CD4-positive, CD25-positive, alpha-beta regulatory T cell (primary cell): ENCODE measurements at regions not wholly inside any gene's neighbourhood (a gene's known extent, or its start where the extent isn't known, plus 50 kb on each side); places are given as distances from the start of the nearest gene placed in this dataset.

ENCODE experiments used
- ATAC-seq, 2 donors: fragments of 150-1000 bp; cut with Tn5 transposase; one replicate each; pipeline ENCODE4 v1.10.0; 2021; ENCODE audit warnings: low read depth in 2 of 2, moderate number of reproducible peaks in 2 of 2, moderate library complexity in 1 of 2
- DNase-seq, 3 donors: peaks; one replicate each; pipeline versions ENCODE4 v3.0.0 to v3.0.0-alpha.2; 2012 to 2022; ENCODE audit warnings: mixed read lengths in 1 of 3
- H3K27ac ChIP-seq: one replicate; pipeline ENCODE4 v1.7.0; 2013; ENCODE audit warnings: mild to moderate bottlenecking, low read length; ENCODE audit not compliant: insufficient read depth, poor library complexity, severe bottlenecking
- H3K27me3 ChIP-seq: one replicate; pipeline ENCODE4 v1.7.0; 2013; ENCODE audit warnings: low read length; ENCODE audit not compliant: control insufficient read depth, insufficient read depth
- H3K36me3 ChIP-seq: one replicate; pipeline ENCODE4 v1.7.0; 2013; ENCODE audit warnings: mild to moderate bottlenecking, low read length, moderate library complexity; ENCODE audit not compliant: control insufficient read depth, insufficient read depth
- H3K4me1 ChIP-seq: 2 replicates; pipeline ENCODE4 v1.7.0; 2013; ENCODE audit warnings: mild to moderate bottlenecking, low read length; ENCODE audit not compliant: insufficient read depth, control insufficient read depth, poor library complexity, severe bottlenecking
- H3K4me3 ChIP-seq: one replicate; pipeline ENCODE4 v1.7.0; 2013; ENCODE audit warnings: low read depth, mild to moderate bottlenecking, low read length, moderate library complexity
- H3K9me3 ChIP-seq, 2 experiments: 1 replicate in 1 of 2; 2 replicates in 1 of 2; pipeline ENCODE4 v1.7.0; 2013; ENCODE audit warnings: low read length in 2 of 2, mild to moderate bottlenecking in 1 of 2, moderate library complexity in 1 of 2; ENCODE audit not compliant: control insufficient read depth in 2 of 2
- H3K27ac Mint-ChIP-seq, 3 donors: one replicate each; pipeline ENCODE4 v1.8.0; 2020 to 2022; ENCODE audit warnings: mild to moderate bottlenecking in 3 of 3, mixed read lengths in 3 of 3, moderate library complexity in 2 of 3
- H3K27me3 Mint-ChIP-seq: one replicate; pipeline ENCODE4 v1.8.0; 2022; ENCODE audit warnings: mild to moderate bottlenecking, mixed read lengths
- H3K36me3 Mint-ChIP-seq: one replicate; pipeline ENCODE4 v1.8.0; 2020; ENCODE audit warnings: mixed read lengths
- H3K4me1 Mint-ChIP-seq, 4 donors: one replicate each; pipeline ENCODE4 v1.8.0; 2020 to 2022; ENCODE audit warnings: mixed read lengths in 4 of 4, mild to moderate bottlenecking in 1 of 4
- H3K4me3 Mint-ChIP-seq, 4 donors: one replicate each; pipeline ENCODE4 v1.8.0; 2020 to 2022; ENCODE audit warnings: mild to moderate bottlenecking in 4 of 4, mixed read lengths in 4 of 4, moderate library complexity in 3 of 4
- H3K9me3 Mint-ChIP-seq, 7 donors: one replicate each; pipeline ENCODE4 v1.8.0; 2020 to 2022; ENCODE audit warnings: mixed read lengths in 7 of 7, mild to moderate bottlenecking in 3 of 7, moderate library complexity in 2 of 7

DNA sequence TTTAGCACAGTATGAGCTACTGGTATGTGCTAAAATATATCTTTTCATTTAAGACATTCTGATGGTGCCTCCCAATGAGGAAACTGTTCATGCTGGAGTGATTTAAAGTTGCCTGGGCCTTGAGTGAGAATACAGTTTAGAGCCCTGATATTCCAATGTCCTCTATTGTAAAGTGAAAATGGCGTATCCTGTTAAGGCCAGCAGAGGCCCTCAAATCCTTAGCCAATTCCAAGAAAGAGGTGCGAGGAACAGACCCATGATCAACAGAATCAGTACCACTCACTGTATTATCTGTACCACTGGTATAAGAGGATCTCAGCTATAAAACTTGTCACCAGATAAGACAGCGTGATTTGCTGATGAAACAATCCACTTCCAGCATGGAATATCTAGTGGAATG is 273.1 kb upstream of the SLITRK5 start:
- ATAC-seq = no peak
- H3K27me3 ChIP-seq = no peaks in the 10 kb centered on the region
- no peaks in the 10 kb centered on the region for H3K36me3 ChIP-seq
- no peak overlapping the region for H3K4me3 ChIP-seq
- H3K27ac ChIP-seq = no peak overlapping the region
- no peak overlapping the region for H3K27ac Mint-ChIP-seq
- no peaks in the 10 kb centered on the region for H3K4me1 ChIP-seq
- no peak overlapping the region for H3K4me3 Mint-ChIP-seq
- H3K36me3 Mint-ChIP-seq = no peaks in the 10 kb centered on the region
- H3K9me3 ChIP-seq = peaks cover 6 to 21% of the 10 kb centered on the region in 2 experiments
- no peak for DNase-seq
- H3K4me1 Mint-ChIP-seq = no peaks in the 10 kb centered on the region
- peaks cover 0 to 15% (median 6%) of the 10 kb centered on the region in 7 donors for H3K9me3 Mint-ChIP-seq
- peaks cover under 1% of the 10 kb centered on the region for H3K27me3 Mint-ChIP-seq

DNA sequence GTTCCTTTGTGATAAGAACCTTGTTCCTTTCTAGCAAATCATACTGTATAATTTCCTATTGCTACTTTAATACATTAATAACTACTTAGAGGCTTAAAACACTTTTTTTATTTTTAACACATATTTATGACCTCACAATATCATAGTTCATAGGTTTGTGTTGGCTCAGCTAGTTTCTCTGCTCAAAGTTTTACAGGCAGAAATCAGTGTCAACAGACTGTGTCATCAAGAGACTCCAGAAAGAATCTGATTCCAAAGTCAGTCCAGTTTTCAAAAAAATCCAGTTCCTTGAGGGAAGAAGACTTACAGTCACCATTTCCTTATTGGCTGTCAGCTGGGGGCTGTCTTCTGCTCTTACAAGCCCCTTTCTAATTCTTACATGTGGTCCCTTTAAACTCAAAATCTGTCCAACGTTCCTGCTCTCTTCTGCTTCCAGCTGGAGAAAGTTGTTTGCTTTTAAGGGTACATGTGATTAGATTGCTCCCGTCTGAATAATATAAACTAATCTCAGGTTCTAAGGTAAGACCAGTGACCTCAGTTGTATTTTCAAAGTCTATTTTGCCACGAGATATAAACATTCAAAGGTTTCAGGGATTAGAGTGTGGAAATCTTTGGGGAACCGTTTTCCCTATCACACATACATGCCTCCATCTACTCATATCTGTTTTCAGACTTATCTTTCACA is 267.3 kb upstream of the SLITRK5 start:
- Mint-ChIP-seq H3K4me1 (no peaks in the 10 kb centered on the region), H3K36me3 (no peaks in the 10 kb centered on the region), H3K4me3 (no peak overlapping the region), H3K27me3 (no peaks in the 10 kb centered on the region), H3K9me3 (peaks cover 2 to 19% (median 11%) of the 10 kb centered on the region in 7 donors), H3K27ac (no peak overlapping the region)
- no peaks in the 10 kb centered on the region for H3K36me3 ChIP-seq
- no peak overlapping the region for H3K4me3 ChIP-seq
- no peak overlapping the region for H3K27ac ChIP-seq
- H3K9me3 ChIP-seq = peaks cover 8 to 11% of the 10 kb centered on the region in 2 experiments
- DNase-seq (no peak), ATAC-seq (no peak)
- H3K4me1 ChIP-seq = no peaks in the 10 kb centered on the region
- no peaks in the 10 kb centered on the region for H3K27me3 ChIP-seq

DNA sequence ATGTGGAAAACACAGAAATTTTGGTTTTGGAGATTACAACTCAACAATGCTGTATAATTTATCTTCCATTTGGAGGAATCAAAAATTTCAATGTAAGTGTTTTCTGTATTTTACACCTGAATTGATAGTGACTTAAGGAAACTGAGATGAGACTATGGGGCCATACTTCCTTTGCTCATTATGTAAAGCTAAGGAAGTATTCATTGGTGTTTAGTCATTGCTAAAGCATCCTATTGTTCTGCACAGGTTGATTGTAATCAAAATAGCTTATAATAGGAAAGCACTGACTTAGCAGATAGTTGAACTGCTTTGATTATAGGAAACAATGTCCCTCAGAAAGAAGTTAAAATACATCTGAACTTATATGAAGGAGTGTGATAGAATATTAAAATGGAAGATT is 244.4 kb upstream of the SLITRK5 start:
- H3K4me3 Mint-ChIP-seq = no peak overlapping the region
- H3K27me3 ChIP-seq = no peaks in the 10 kb centered on the region
- no peaks in the 10 kb centered on the region for H3K4me1 Mint-ChIP-seq

DNA sequence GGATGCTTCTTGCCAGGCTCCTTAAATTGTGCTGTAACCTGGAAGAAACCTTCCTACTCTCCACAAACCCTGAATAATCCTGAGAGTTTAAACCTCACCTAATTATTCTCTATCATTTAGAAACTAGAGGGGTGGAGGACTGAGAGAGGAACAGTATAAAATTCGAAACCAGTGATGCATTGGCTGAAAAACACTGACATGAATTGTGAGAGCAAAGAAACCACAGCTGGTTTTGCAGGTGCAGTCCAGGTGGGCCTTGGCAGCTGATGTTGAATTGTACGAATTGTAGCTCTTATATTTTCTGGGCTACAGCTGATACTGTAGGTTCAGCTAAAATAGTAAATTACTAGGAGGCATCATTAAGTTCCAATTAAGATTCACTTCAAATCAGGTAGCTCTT is 227.0 kb upstream of the SLITRK5 start:
- Mint-ChIP-seq H3K27ac (no peak overlapping the region), H3K4me1 (no peaks in the 10 kb centered on the region), H3K27me3 (no peaks in the 10 kb centered on the region), H3K36me3 (no peaks in the 10 kb centered on the region), H3K9me3 (peaks cover 0 to 14% (median 5%) of the 10 kb centered on the region in 7 donors), H3K4me3 (no peak overlapping the region)
- Histone ChIP-seq H3K27ac (no peak overlapping the region), H3K4me3 (no peak overlapping the region), H3K27me3 (no peaks in the 10 kb centered on the region), H3K4me1 (no peaks in the 10 kb centered on the region), H3K36me3 (no peaks in the 10 kb centered on the region), H3K9me3 (no peaks in the 10 kb centered on the region)
- DNase-seq = no peak
- no peak for ATAC-seq

More for the DNA sequence above, 244.4 kb upstream of the SLITRK5 start:
- no peaks in the 10 kb centered on the region for H3K27me3 Mint-ChIP-seq
- Histone ChIP-seq H3K36me3 (no peaks in the 10 kb centered on the region), H3K4me3 (no peak overlapping the region), H3K9me3 (peaks cover 0 to 4% of the 10 kb centered on the region in 2 experiments), H3K4me1 (no peaks in the 10 kb centered on the region), H3K27ac (no peak overlapping the region)
- H3K36me3 Mint-ChIP-seq = no peaks in the 10 kb centered on the region
- H3K27ac Mint-ChIP-seq = no peak overlapping the region
- H3K9me3 Mint-ChIP-seq = peaks cover 0 to 11% (median 7%) of the 10 kb centered on the region in 7 donors
- ATAC-seq (no peak), DNase-seq (no peak)

DNA sequence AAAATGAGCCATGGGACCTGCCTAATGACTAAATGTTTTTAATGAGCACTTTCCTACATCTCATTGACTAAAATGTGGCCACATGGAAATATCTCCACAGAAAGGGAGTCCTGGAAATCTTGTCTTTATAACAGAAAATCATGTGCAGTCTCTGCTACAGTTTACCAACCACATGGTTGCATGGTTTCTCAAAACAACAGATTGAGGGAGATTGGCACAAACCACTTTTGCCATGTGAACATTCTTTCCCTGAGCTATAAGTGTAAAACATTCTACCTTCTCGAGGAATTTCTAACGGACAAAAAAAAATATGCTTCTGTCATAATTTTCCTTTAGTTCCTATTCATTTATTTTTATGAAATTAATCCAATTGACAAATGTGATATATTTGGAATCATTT is 218.9 kb upstream of the SLITRK5 start:
- no peak for DNase-seq
- Mint-ChIP-seq H3K4me1 (no peaks in the 10 kb centered on the region), H3K4me3 (no peak overlapping the region)

DNA sequence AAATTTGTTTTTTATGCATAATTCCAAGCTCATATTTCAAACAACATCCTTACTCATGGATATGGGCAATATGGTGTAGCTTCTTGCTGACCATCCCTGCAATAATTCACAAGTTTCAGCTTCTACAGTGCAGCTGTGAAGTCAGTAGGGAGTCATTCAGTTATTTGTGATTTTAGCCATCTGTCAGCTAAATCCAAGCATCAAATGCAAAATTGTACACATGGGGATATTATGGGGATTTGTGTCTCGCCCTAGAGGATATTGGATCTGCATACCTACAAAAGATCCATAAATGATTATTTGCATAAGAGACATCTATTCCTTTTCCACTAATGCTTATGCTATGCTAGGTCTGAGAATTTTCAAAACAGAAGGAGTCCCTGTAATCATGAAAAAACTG is 217.9 kb upstream of the SLITRK5 start:
- peaks cover 0 to 5% of the 10 kb centered on the region in 2 experiments for H3K9me3 ChIP-seq
- no peaks in the 10 kb centered on the region for H3K4me1 Mint-ChIP-seq
- H3K4me1 ChIP-seq = no peaks in the 10 kb centered on the region
- H3K9me3 Mint-ChIP-seq = peaks cover 1 to 19% (median 5%) of the 10 kb centered on the region in 7 donors
- no peak for ATAC-seq
- DNase-seq = no peak
- H3K4me3 Mint-ChIP-seq = no peak overlapping the region
- H3K36me3 ChIP-seq = no peaks in the 10 kb centered on the region
- H3K4me3 ChIP-seq = no peak overlapping the region
- H3K27ac ChIP-seq = no peak overlapping the region
- no peak overlapping the region for H3K27ac Mint-ChIP-seq
- H3K36me3 Mint-ChIP-seq = no peaks in the 10 kb centered on the region
- H3K27me3 Mint-ChIP-seq = no peaks in the 10 kb centered on the region
- no peaks in the 10 kb centered on the region for H3K27me3 ChIP-seq

More for the DNA sequence above, 218.9 kb upstream of the SLITRK5 start:
- Histone ChIP-seq H3K4me1 (no peaks in the 10 kb centered on the region), H3K9me3 (no peaks in the 10 kb centered on the region), H3K36me3 (no peaks in the 10 kb centered on the region), H3K27ac (no peak overlapping the region), H3K4me3 (no peak overlapping the region), H3K27me3 (no peaks in the 10 kb centered on the region)
- Mint-ChIP-seq H3K9me3 (peaks cover under 1 to 24% (median 5%) of the 10 kb centered on the region in 7 donors), H3K27me3 (no peaks in the 10 kb centered on the region), H3K36me3 (no peaks in the 10 kb centered on the region), H3K27ac (no peak overlapping the region)
- ATAC-seq = no peak

DNA sequence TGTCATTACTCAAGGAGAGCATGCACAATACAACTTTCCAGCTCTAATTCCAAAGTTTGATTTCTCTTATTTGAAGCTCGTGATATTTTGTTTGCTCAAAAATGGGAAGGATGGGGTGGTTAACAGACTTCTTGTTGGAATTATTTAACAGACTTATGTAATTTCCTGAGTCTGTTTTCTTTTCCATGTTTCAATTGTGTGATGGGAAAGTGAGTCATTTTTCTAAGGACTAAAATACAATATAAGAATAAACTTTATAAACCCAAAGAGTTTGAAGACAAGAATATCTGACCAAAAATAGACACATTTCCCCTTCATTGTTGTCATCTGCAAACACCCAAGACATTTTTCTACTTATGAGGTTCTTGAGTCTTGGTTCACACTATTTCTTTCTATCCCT is 211.8 kb upstream of the SLITRK5 start:
- H3K4me1 Mint-ChIP-seq = no peaks in the 10 kb centered on the region
- no peak for DNase-seq
- no peaks in the 10 kb centered on the region for H3K27me3 Mint-ChIP-seq
- H3K9me3 Mint-ChIP-seq = peaks cover 0 to 18% (median 7%) of the 10 kb centered on the region in 7 donors
- Histone ChIP-seq H3K4me1 (no peaks in the 10 kb centered on the region), H3K36me3 (no peaks in the 10 kb centered on the region), H3K9me3 (peaks cover 0 to 5% of the 10 kb centered on the region in 2 experiments), H3K4me3 (no peak overlapping the region), H3K27me3 (no peaks in the 10 kb centered on the region), H3K27ac (no peak overlapping the region)
- no peak for ATAC-seq
- H3K27ac Mint-ChIP-seq = no peak overlapping the region
- H3K4me3 Mint-ChIP-seq = no peak overlapping the region
- H3K36me3 Mint-ChIP-seq = no peaks in the 10 kb centered on the region

DNA sequence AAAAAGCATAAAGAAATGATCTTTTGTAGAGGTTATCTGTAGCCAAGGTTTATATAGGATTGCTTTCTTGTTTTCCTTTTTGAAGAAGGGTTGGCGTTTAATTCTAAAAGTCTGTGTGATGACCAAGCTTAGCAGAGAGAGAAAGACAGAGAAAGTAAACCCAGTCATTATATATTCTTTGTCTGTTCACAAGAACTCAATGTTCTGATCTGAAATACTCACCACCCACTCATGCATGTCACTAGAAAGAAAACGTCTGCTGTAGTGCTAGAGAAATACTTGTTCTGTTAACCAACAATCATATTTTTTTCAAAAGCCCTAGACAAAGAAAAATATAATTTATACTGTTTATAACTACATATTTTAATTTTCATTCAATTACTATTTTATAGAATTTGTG is 173.7 kb upstream of the SLITRK5 start:
- no peaks in the 10 kb centered on the region for H3K4me1 ChIP-seq
- no peak for ATAC-seq
- peaks cover 0 to 18% (median 6%) of the 10 kb centered on the region in 7 donors for H3K9me3 Mint-ChIP-seq
- H3K27me3 ChIP-seq = no peaks in the 10 kb centered on the region
- no peaks in the 10 kb centered on the region for H3K36me3 Mint-ChIP-seq
- DNase-seq = no peak
- no peak overlapping the region for H3K4me3 Mint-ChIP-seq
- H3K4me1 Mint-ChIP-seq = no peaks in the 10 kb centered on the region
- no peaks in the 10 kb centered on the region for H3K36me3 ChIP-seq
- no peaks in the 10 kb centered on the region for H3K27me3 Mint-ChIP-seq
- H3K27ac ChIP-seq = no peak overlapping the region
- peaks cover 0 to 9% of the 10 kb centered on the region in 2 experiments for H3K9me3 ChIP-seq
- no peak overlapping the region for H3K4me3 ChIP-seq
- no peak overlapping the region for H3K27ac Mint-ChIP-seq
